HUES6 (cell line): ENCODE measurements at regions not wholly inside any gene's neighbourhood (a gene's known extent, or its start where the extent isn't known, plus 50 kb on each side); places are given as distances from the start of the nearest gene placed in this dataset.

Source experiments
- H3K27ac ChIP-seq: 2 replicates; pipeline ENCODE4 v1.7.0; 2013; ENCODE audit warnings: low read depth, mild to moderate bottlenecking, low read length, inconsistent platforms
- H3K27me3 ChIP-seq: 2 replicates; pipeline ENCODE4 v1.6.1; 2013; ENCODE audit warnings: low read length; ENCODE audit not compliant: control insufficient read depth, insufficient read depth
- H3K36me3 ChIP-seq: 2 replicates; pipeline ENCODE4 v1.6.1; 2013; ENCODE audit warnings: low read length; ENCODE audit not compliant: control insufficient read depth, insufficient read depth
- H3K4me1 ChIP-seq: 2 replicates; pipeline ENCODE4 v1.6.1; 2013; ENCODE audit warnings: low read length; ENCODE audit not compliant: control insufficient read depth, insufficient read depth
- H3K4me3 ChIP-seq: 2 replicates; pipeline ENCODE4 v1.5.1; 2013; ENCODE audit warnings: low read depth, low read length
- H3K9ac ChIP-seq: one replicate; pipeline ENCODE4 v1.6.1; 2013; ENCODE audit warnings: mild to moderate bottlenecking, low read length
- H3K9me3 ChIP-seq: 2 replicates; pipeline ENCODE4 v1.6.1; 2013; ENCODE audit warnings: low read depth, low read length; ENCODE audit not compliant: control insufficient read depth, insufficient read depth

DNA sequence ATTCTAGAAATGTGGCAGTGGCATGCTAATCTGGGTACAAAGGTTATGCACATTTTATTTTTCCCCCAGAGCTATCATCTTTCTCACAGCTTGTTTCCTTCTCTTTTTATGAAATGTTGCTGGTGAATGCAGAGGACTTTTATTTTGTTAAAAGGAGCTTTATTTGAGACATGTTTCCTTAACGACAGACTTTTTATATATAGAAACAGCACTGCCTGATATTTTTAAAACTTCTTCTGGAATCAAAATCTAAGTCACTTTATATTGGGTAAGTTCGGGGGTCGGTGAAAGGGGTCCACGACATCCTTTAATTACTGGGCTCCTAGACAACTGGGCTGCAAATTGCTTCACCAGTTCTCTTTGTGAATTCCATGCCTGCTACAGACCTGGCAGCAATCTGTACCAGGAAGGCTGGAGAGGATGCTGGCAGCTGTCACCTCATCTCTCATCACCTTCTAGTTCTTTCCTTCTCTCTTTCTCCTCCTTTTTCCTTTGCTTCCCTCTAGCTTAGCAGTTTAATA is 464.7 kb downstream of the PDCD6IP start:
- Histone ChIP-seq H3K27ac (no peak overlapping the region), H3K4me3 (no peak overlapping the region), H3K27me3 (no peaks in the 10 kb centered on the region), H3K4me1 (peaks cover 25% of the 10 kb centered on the region), H3K36me3 (no peaks in the 10 kb centered on the region), H3K9ac (no peak overlapping the region), H3K9me3 (no peaks in the 10 kb centered on the region)

DNA sequence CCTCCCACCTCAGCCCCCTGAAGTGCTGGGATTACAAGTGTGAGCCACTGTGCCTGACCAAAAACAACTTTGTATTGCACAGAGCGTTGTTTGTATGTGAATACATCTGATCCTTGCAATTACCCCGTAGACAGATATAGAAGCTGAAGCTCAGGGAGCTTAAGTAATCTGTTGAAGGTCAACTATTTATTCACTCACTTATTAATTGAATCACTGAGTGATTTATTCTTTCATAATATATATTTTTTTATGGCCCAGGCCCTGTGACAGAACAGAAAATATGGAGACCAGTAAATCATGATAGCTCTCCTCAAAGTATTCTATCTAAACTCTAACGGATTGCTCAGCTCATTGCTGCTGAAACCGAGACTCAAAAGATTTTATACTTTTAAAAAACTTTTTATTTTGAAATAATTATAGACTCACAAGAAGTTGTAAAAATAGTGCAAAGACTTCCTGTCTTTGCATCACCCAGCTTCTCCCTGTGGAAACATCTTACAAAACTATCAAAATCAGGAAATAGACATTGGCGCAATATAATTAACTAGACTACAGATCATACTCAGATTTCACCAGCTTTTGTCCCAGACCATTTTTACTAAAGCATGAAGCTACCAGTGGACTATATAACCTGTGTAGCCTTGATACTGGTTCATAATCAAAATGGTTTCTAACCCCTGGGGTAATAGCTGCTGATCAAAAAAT is 466.1 kb downstream of the PDCD6IP start:
- Histone ChIP-seq H3K36me3 (no peaks in the 10 kb centered on the region), H3K4me3 (no peak overlapping the region), H3K27me3 (no peaks in the 10 kb centered on the region), H3K4me1 (peaks cover 15% of the 10 kb centered on the region), H3K27ac (no peak overlapping the region), H3K9ac (no peak overlapping the region), H3K9me3 (no peaks in the 10 kb centered on the region)

DNA sequence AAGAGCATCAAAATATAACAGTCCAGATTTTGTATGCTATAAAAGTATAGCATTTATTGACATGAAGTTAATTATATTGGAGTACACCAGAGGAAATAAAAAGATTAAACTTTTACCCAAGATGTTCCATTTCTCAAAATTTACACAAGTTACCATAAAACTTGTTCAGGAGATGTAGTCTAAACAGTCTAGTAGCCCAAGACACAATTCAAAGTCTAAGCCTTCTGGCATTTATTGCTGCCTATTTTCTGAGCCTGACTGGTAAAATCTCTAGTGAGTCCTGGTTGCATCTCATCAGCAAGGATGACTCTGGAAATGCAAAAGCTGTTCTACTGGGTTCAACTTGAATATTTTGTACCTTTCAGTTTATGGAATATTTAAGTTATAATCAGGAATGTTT is 468.7 kb downstream of the PDCD6IP start:
- peaks cover 7% of the 10 kb centered on the region; the same call in 1 of the 2 replicates for H3K4me1 ChIP-seq
- H3K36me3 ChIP-seq: no peaks in the 10 kb centered on the region
- no peak overlapping the region for H3K9ac ChIP-seq
- H3K27ac ChIP-seq: no peak overlapping the region
- no peak overlapping the region for H3K4me3 ChIP-seq
- H3K9me3 ChIP-seq: no peaks in the 10 kb centered on the region
- H3K27me3 ChIP-seq: no peaks in the 10 kb centered on the region

DNA sequence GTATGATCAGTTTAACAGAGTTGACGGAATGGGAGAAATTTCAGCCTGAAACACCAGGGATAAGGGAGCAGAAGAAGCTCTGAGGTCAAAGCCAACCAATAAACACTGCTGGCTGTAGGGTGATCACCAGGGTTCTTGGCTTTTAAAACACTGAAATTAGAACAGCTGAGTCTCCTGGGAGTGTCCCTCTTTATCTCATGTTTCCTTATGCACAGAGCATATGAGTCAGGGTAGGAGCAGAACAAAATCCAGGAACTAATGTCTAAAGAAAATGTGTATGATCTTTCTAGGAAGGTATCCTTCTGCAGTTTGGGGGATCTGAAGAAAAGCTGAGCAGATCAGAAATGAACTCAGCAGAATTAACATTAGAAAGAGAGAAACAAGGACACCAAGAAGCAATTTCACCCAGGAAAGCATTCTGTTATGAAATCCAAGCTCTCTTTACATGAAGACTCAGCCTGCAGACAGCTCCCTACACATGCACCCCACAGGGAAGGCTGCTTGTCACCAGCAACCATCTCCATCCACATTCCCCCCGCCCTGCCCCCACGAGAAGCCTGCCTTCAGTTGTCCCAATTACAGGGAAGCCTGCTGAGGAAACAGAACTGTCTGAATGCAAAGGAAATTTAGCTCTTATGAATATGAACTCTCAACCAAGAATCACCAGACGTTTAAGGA is 469.7 kb downstream of the PDCD6IP start:
- Histone ChIP-seq H3K9ac (no peak overlapping the region), H3K9me3 (no peaks in the 10 kb centered on the region), H3K4me3 (no peak overlapping the region), H3K27me3 (no peaks in the 10 kb centered on the region), H3K36me3 (no peaks in the 10 kb centered on the region), H3K27ac (no peak overlapping the region), H3K4me1 (peaks cover 7% of the 10 kb centered on the region; the same call in 1 of the 2 replicates)

DNA sequence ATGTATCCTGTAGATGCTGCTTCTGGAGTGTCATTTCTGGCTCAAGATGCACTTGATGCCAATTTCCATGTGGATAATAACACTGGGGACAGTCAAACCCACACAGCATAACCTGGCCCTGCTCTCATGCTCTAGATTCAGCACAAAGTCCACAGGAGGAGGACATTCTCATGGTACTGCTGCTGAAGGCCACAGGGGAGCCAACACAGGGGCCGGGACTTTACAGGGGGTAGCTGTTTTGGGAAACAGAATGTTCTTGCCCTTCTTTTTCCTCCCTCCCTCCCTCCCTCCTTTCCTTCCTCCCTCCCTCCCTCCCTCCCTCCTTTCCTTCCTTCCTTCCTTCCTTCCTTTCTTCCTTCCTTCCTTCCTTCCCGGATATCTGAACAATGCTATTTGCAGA is 477.4 kb downstream of the PDCD6IP start:
- no peaks in the 10 kb centered on the region for H3K27me3 ChIP-seq
- no peak overlapping the region for H3K27ac ChIP-seq
- no peaks in the 10 kb centered on the region for H3K9me3 ChIP-seq
- H3K4me3 ChIP-seq: no peak overlapping the region
- H3K4me1 ChIP-seq: no peaks in the 10 kb centered on the region
- no peak overlapping the region for H3K9ac ChIP-seq
- H3K36me3 ChIP-seq: no peaks in the 10 kb centered on the region

DNA sequence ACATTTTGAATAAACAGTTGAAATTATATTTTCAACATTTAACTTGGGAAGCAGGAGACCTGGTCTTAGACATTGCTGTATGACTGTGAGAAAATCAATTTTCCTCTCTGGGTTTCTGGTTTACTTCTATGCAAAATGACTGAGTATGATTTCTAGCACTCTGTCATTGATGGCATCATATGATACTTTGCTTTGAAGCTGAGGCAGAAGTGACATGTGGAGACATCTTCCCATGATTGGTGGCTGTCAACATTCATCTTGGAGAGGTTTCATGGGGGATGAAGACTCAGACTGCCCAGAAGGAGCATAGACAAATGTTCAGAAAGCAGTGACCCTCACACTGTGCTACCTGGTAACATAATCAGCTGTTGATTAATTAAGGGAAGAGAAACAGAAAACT is 477.9 kb downstream of the PDCD6IP start:
- Histone ChIP-seq H3K4me1 (no peaks in the 10 kb centered on the region), H3K4me3 (no peak overlapping the region), H3K27me3 (no peaks in the 10 kb centered on the region), H3K27ac (no peak overlapping the region), H3K36me3 (no peaks in the 10 kb centered on the region), H3K9me3 (no peaks in the 10 kb centered on the region), H3K9ac (no peak overlapping the region)

DNA sequence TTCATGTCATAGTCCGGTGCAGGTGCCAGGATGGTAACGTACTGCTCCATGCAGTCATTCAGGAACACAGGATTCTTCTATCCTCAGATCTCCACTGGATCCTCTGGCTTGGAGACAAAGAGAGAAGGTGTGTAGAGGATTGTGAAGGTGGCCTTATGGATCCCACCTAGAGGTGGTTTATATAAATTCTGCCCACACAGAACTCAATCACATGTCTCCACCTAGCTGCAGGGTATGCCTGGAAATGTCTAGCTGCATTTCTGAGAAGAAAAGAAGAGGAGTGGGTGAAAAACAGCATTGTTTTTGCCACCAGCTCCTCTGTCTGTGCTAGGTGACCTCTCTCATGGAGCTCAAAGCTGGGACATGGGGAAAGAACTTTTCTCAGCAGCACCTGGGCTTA is 478.7 kb downstream of the PDCD6IP start:
- H3K27ac ChIP-seq: no peak overlapping the region
- no peak overlapping the region for H3K4me3 ChIP-seq
- H3K36me3 ChIP-seq: no peaks in the 10 kb centered on the region
- H3K9ac ChIP-seq: no peak overlapping the region
- H3K9me3 ChIP-seq: no peaks in the 10 kb centered on the region
- H3K4me1 ChIP-seq: no peaks in the 10 kb centered on the region
- H3K27me3 ChIP-seq: no peaks in the 10 kb centered on the region

DNA sequence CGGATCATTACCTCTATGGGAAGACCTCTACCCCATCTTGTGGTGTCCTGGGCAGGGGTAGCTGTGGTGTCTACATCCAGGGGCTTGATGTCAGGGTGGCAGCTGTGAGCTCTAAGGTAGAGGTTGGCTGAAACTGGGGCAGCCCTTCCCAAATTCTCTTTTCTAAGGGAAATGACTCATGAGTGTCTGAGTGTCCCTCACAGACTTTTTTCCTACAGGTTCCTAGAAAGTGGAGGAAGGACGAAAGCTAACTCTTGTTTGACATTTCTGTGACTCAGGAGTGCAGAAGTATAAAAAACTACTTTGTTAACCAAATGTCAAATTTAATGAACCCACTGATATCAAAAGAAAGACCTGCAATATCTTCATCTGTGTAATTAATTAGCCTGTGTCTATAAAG is 481.5 kb downstream of the PDCD6IP start:
- Histone ChIP-seq H3K4me3 (no peak overlapping the region), H3K9me3 (no peaks in the 10 kb centered on the region), H3K27me3 (no peaks in the 10 kb centered on the region), H3K9ac (no peak overlapping the region), H3K4me1 (no peaks in the 10 kb centered on the region), H3K36me3 (no peaks in the 10 kb centered on the region), H3K27ac (no peak overlapping the region)

DNA sequence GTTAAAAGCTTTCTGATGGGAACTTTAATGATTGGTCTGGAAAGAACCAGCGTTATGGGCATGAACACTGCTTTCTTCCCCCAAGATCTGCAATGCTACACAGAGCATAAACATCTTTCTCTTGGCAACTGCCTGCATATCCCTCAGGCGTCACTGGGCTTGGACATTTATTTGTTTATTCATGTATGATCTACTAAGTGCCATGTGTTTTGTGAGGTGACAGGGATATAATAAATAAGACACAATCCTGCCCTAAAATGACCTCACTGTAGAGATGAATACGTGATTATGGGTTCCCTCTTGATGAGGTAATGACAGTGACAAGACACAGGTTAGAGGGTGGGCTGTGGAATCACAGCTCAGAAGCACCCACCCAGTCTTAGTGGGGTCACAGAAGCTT is 485.3 kb downstream of the PDCD6IP start:
- H3K9ac ChIP-seq: no peak overlapping the region
- H3K4me3 ChIP-seq: no peak overlapping the region
- H3K27me3 ChIP-seq: no peaks in the 10 kb centered on the region
- no peaks in the 10 kb centered on the region for H3K4me1 ChIP-seq
- no peaks in the 10 kb centered on the region for H3K9me3 ChIP-seq
- no peaks in the 10 kb centered on the region for H3K36me3 ChIP-seq
- no peak overlapping the region for H3K27ac ChIP-seq

DNA sequence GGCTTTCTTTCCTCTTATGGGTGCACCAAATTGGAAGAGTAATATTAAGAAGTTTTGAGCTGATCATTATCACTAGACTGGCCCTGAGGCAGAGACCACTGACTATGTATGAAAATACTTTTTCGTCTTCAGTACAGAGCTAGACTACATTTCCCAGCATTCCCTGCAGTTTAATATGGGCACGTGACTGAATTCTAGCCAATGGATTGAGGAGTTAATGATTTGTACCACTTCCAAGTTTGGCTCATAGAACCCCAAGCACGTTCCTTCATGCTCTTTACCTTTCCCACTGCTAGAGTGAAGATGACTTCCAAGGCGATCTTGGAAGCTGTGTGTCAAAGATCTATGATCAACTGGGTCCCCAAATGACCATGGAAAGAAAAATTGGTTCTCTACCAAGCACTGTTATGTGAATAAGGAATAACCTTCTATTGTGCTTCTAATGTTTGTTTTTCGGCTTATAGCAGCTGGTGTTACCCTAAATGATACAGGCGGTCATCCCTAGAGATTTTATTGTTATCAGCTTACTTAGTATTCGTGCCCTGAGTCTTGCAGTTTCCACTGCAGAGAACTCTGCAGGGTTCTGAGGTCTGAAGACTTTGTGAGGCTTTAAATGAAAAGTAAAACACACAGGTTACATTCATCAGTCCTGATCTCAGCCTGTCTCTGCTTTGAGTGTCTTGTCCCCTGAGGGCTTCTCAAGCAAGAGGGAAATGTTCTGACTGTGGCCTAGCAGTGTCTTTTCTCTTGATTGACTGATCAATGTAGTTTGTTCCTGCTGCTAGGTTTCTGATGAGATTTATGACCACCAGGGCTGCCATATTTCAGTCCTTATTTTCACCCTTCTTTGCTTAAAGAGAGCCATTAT is 486.8 kb downstream of the PDCD6IP start:
- Histone ChIP-seq H3K9me3 (no peaks in the 10 kb centered on the region), H3K36me3 (no peaks in the 10 kb centered on the region), H3K4me1 (no peaks in the 10 kb centered on the region), H3K27me3 (no peaks in the 10 kb centered on the region), H3K9ac (no peak overlapping the region), H3K27ac (no peak overlapping the region), H3K4me3 (no peak overlapping the region)

DNA sequence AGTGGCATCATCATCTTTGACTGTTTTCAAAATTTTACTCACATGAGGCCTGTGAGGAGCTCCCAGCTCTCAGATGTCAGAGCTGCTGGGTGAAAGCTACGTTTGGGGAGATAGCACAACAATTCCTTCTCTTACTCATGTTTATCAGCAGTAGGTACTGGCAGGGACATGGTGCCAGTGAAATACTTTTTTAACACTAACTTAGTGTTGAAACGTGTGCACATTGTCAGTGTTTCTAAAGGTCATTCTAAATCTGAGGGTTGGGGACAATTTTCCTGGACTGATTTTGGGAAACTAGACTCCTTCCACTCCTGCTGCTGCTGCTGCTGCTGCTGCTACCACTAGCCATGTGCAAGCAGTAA is 487.4 kb downstream of the PDCD6IP start:
- Histone ChIP-seq H3K9me3 (no peaks in the 10 kb centered on the region), H3K27ac (no peak overlapping the region), H3K4me3 (no peak overlapping the region), H3K27me3 (no peaks in the 10 kb centered on the region), H3K4me1 (no peaks in the 10 kb centered on the region), H3K36me3 (no peaks in the 10 kb centered on the region), H3K9ac (no peak overlapping the region)
